H7 (cell line): ENCODE measurements at regions not wholly inside any gene's neighbourhood (a gene's known extent, or its start where the extent isn't known, plus 50 kb on each side); places are given as distances from the start of the nearest gene placed in this dataset.
"Not testable (repeated sequence)": the region's sequence is repeated elsewhere in the genome, so short reads cannot be mapped to it uniquely, and the experiment has no call there.

Source experiments
- DNase-seq: peaks from one replicate; pipeline ENCODE4 v3.0.0; 2012
- H3K27me3 ChIP-seq: 2 replicates; pipeline ENCODE4 v1.6.0; 2011; ENCODE audit warnings: mild to moderate bottlenecking, low read length; ENCODE audit not compliant: control insufficient read depth, insufficient read depth
- H3K36me3 ChIP-seq: replicated peaks from 2 replicates; pipeline ENCODE4 v1.5.1; 2011; ENCODE audit warnings: low read length; ENCODE audit not compliant: control insufficient read depth, insufficient read depth
- H3K4me3 ChIP-seq: 2 replicates; pipeline ENCODE4 v1.5.1; 2011; ENCODE audit warnings: low read depth, mild to moderate bottlenecking, control low read depth, low read length, moderate library complexity; ENCODE audit not compliant: insufficient read depth

DNA sequence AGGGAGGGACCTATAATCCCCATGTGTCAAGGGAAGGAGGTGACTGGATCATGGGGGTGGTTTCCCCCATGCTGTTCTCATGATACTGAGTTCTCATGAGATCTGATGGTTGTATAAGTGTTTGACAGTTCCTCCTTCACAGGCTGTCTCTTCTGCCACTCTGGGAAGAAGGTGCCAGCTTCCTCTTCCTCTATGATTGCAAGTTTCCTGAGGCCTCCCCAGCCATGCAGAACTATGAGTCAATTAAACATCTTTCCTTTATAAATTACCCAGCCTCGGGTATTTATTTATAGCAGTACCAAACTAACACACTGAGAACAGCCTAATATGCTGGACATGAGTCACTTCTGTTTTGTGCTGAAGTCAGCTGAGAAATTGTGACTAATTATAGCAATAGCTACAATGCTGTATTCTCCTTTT is 656.9 kb upstream of the CPEB2 start:
- DNase-seq = no peak
- no peaks in the 10 kb centered on the region for H3K36me3 ChIP-seq
- H3K4me3 ChIP-seq = no peak overlapping the region

GRCh38 chr4:14347526-14347925 is 654.8 kb upstream of the CPEB2 start:
- H3K27me3 ChIP-seq = no peaks in the 10 kb centered on the region
- no peaks in the 10 kb centered on the region for H3K36me3 ChIP-seq
- no peak overlapping the region for H3K4me3 ChIP-seq
- no peak for DNase-seq

More for the DNA sequence above, 656.9 kb upstream of the CPEB2 start:
- H3K27me3 ChIP-seq = no peaks in the 10 kb centered on the region

DNA sequence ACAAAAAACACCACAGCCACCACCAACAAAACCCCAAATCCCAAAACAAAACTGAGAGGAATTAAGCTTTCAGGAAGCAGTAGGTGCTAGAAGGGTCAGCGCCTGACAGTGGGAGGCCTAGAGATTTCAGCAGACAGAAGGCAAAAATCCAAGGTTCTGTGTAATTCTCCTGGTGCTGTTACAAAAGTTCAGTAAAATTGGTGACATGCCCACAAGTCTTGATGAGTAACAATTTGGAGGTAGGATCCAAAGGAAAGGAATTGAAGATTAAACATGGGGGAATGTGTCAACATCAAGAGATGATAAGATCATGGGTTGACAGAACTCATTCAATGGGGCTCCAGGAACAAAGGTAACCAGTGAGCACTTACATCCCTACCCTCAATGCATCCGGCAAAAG is 653.8 kb upstream of the CPEB2 start:
- Histone ChIP-seq H3K4me3 (no peak overlapping the region), H3K27me3 (no peaks in the 10 kb centered on the region), H3K36me3 (no peaks in the 10 kb centered on the region)
- no peak for DNase-seq

DNA sequence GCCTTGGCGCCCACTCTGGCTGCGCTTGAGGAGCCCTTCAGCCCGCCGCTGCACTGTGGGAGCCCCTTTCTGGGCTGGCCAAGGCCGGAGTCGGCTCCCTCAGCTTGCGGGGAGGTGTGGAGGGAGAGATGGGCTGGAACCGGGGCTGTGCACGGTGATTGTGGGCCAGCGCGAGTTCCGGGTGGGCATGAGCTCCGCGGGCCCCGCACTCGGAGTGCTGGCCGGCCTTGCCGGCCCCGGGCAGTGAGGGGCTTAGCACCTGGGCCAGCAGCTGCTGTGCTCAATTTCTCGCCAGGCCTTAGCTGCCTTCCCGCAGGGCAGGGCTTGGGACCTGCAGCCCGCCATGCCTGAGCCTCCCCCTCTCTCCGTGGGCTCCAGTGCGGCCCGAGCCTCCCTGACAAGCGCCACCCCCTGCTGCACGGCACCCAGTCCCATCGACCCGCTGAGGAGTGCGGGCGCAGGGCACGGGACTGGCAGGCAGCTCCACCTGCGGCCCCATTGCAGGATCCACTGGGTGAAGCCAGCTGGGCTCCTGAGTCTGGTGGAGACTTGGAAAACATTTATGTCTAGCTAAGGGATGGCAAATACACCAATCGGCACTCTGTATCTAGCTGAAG is 643.6 kb upstream of the CPEB2 start:
- not testable (repeated sequence) for DNase-seq, H3K27me3 ChIP-seq, H3K36me3 ChIP-seq, H3K4me3 ChIP-seq

DNA sequence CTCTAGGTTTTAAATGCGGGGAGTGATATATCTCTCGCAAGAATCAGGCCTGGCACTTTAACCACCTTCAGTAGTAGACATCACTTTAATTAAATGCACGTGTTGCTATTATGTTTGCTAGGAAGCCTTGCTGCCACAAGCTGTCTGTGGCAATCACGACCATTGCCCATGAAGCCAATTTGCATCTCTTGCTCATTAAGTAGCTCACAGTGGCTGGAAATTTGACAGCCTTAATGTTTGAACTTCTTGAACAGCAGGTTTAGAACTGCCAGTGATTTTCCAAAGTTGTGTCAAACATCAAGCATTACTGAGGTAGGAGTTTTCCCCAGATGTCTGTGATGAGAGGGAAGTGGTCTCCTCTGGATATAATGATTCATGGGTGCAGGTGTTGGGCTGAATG is 642.3 kb upstream of the CPEB2 start:
- H3K27me3 ChIP-seq = no peaks in the 10 kb centered on the region
- no peak for DNase-seq
- no peak overlapping the region for H3K4me3 ChIP-seq
- H3K36me3 ChIP-seq = no peaks in the 10 kb centered on the region

- H3K27me3 ChIP-seq = no peaks in the 10 kb centered on the region
- no peak for DNase-seq
- no peaks in the 10 kb centered on the region for H3K36me3 ChIP-seq
- no peak overlapping the region for H3K4me3 ChIP-seq
Measured at GRCh38 chr4:14361084-14361483, 641.2 kb upstream of the CPEB2 start.

GRCh38 chr4:14362385-14362784 is 639.9 kb upstream of the CPEB2 start:
- Histone ChIP-seq H3K36me3 (no peaks in the 10 kb centered on the region), H3K4me3 (no peak overlapping the region), H3K27me3 (no peaks in the 10 kb centered on the region)

DNA sequence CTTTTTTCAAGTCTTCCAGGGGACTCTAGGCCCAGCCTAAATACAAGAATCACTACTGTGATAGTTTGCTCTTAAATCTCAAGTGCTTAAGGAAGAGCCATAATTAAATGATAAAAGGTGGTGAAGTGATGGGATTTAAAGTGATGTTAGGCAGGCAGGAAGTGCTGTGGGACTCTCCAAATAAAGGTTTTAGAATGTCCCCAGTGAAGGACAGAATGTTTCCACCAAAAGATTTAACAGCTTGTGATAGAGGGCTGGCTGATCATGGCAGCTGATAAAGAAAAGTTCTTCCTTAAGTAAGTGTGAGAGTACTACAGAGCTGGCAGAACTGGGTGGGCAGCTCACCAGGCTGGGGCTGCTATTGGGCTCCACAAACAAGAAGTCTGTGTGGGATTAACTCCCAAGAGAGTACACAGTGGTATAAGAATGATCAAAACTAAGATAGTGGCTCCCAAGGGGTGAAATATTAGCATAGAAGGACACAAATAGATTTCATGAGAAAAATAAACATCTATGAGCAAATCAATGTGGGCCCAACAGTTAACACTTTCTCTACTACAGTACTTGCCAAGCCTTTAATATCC is 637.2 kb upstream of the CPEB2 start:
- H3K36me3 ChIP-seq = no peaks in the 10 kb centered on the region
- H3K4me3 ChIP-seq = no peak overlapping the region
- no peaks in the 10 kb centered on the region for H3K27me3 ChIP-seq
- no peak for DNase-seq

More at GRCh38 chr4:14362385-14362784, 639.9 kb upstream of the CPEB2 start:
- no peak for DNase-seq

DNA sequence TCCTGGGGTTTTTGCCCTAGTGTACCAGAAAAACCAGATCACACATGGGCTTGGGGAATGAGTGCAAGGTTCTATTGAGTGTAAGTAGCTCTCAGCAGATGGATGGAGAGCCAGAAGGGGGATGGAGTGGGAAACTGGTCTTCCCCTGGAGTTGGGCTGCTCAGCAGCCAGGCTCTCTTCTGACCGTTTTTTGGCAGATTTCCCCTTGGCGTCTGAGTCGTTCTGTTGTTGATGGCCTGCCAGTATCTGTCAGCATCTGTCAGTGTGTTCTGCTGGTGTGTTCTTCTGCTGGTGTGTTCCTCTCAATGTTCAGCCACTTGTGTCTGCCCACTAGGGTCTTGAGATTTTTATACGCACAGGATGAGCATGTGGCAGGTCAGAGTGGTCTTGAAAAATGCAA is 633.9 kb upstream of the CPEB2 start:
- Histone ChIP-seq H3K27me3 (no peaks in the 10 kb centered on the region), H3K36me3 (no peaks in the 10 kb centered on the region), H3K4me3 (no peak overlapping the region)
- DNase-seq = no peak

DNA sequence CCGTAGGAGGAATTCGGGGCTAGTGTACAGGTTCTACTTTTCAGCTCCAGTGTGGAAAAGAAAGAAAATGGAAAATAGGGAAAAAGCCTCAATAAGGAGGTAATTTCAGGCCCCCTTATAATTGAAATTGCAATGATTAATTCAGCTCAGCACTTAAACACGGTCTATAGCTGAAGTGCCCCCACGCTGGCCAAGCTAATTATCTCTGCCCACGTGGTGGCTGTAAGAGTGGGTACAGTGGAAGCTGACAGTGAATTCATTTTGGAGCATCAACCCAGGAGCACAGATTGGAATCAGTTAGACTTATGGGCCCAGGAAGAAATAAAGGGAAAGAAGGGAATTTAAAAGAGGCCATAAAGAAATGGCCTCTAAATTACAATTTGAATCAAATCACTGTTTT is 631.1 kb upstream of the CPEB2 start:
- DNase-seq = no peak
- no peaks in the 10 kb centered on the region for H3K27me3 ChIP-seq

GRCh38 chr4:14375816-14376215 is 626.5 kb upstream of the CPEB2 start:
- DNase-seq = no peak
- no peaks in the 10 kb centered on the region for H3K36me3 ChIP-seq
- no peaks in the 10 kb centered on the region for H3K27me3 ChIP-seq
- H3K4me3 ChIP-seq = no peak overlapping the region

More for the DNA sequence above, 631.1 kb upstream of the CPEB2 start:
- Histone ChIP-seq H3K4me3 (no peak overlapping the region), H3K36me3 (no peaks in the 10 kb centered on the region)

- Histone ChIP-seq H3K36me3 (no peaks in the 10 kb centered on the region), H3K4me3 (no peak overlapping the region), H3K27me3 (no peaks in the 10 kb centered on the region)
- DNase-seq = no peak
Measured at GRCh38 chr4:14379183-14379582, 623.1 kb upstream of the CPEB2 start.

GRCh38 chr4:14383652-14384051 is 618.6 kb upstream of the CPEB2 start:
- no peaks in the 10 kb centered on the region for H3K36me3 ChIP-seq
- no peak for DNase-seq
- no peak overlapping the region for H3K4me3 ChIP-seq
- H3K27me3 ChIP-seq = no peaks in the 10 kb centered on the region

DNA sequence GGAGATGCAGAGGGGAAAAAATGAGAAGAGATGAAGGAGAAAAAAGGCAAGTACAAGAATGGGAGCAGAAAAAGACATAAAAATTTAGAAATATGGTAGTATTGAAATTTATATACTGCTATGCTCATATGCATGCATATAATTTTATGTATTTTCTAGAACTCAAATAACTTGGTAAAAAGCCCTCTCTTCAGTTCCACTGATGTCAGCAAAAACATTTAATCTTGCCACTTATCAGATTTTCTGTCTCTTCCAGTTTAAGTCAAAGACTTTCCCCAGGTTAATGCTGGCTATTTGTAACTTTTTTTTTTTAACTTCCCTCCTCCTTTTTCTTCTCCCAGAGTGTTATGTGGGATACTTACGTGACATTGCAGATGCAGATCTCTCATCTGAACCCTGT is 617.5 kb upstream of the CPEB2 start:
- Histone ChIP-seq H3K4me3 (no peak overlapping the region), H3K27me3 (no peaks in the 10 kb centered on the region), H3K36me3 (no peaks in the 10 kb centered on the region)
- no peak for DNase-seq

DNA sequence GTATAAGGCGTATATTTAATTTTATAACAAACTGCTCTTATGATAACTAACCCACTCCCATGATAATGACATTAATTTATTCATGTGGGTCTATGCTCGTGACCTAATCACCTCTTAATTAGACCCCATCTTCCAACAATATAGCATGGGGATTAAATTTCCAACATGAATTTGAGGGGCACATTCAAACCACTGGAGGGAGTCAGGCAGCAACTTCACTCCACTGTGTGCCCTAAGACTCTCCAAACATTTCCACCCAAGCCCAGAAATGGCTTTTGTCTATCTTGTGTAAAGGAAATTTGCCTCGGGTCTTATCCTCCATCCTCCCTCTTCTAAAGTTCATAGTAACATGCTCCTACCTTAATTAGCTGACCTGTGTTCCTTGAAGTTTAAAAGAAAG is 616.1 kb upstream of the CPEB2 start:
- DNase-seq = no peak
- Histone ChIP-seq H3K27me3 (no peaks in the 10 kb centered on the region), H3K4me3 (no peak overlapping the region), H3K36me3 (no peaks in the 10 kb centered on the region)

DNA sequence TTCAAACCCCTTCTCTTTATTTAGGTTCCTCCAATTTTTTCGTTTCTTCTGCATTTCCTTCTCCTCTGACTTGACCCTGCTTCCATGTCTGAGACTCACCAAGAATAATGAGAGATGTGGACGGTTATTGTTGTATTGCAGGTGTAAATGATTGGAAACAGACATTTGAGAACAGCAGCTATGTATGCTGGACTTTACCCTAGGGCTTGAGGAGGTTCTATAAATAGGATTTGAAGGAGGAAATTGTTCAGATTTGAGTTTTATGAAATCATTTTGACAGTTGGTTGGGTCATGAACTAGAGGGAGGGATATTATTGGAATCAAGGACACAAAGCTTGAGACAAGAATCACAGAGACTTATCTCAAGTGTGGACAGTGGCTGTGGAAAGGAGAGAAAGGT is 614.6 kb upstream of the CPEB2 start:
- H3K4me3 ChIP-seq = no peak overlapping the region
- no peaks in the 10 kb centered on the region for H3K27me3 ChIP-seq
- no peak for DNase-seq
- no peaks in the 10 kb centered on the region for H3K36me3 ChIP-seq
